ENCODE measurements at regions not wholly inside any gene's neighbourhood (a gene's known extent, or its start where the extent isn't known, plus 50 kb on each side); places are given as distances from the start of the nearest gene placed in this dataset.
"Not testable (repeated sequence)": the region's sequence is repeated elsewhere in the genome, so short reads cannot be mapped to it uniquely, and the experiment has no call there.

DNA sequence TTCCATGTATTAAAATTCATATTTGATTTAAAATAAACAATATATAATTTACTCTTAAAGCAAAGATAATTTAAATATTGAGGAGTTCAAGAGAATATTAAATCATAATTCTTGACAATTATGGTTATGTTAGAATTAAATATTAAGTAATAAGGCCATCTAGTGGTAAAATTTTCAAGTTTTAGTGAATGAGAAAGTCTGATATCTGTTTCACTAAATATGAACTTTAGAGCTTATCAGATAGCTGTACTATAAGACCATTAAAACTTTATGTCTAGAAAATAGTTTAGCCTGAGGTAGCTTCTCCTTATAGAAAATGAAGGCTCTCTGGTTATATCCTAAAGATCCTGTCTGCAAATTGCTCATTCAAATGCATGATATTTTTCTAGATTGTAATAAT lies 152.1 kb upstream of the PRSS12 start:
- DNase-seq = not testable (repeated sequence)

DNA sequence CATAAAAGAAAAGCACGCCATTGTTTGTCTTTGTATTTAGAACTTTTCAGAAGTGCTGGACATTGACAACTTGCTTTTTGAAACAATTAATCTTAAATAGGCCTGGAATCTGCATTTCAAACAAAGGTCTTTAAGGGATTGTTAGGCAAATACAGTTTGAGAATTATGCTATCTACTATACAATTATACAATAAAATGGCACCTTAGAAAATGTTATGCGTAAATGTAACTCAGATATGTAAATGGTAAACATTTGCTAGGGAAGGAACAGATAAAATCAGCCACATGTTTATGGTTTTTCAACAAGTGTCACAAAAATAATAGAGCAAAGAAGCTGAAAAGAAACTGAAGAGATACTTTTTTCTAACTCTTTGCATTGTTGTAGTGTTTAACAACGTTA lies 152.7 kb upstream of the PRSS12 start:
- not testable (repeated sequence) for DNase-seq

DNA sequence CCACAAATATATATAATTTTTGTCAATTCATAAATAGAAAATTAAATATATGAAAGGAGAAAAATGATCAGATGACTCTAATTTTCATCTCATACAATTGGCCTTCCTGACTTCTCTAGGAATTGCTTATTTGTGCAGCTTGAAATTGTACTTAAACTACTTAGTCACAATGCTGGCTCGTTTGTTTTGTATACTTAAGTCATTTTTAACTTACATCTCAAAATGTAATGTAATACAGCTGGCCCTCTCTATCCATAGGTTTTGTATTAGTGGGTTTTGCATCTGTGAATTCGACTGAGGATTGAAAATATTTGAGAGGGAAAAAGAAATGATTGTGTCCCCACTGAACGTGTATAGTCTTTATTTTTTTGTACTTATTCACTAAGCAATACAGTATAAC lies 160.1 kb upstream of the PRSS12 start:
- not testable (repeated sequence) for DNase-seq

DNA sequence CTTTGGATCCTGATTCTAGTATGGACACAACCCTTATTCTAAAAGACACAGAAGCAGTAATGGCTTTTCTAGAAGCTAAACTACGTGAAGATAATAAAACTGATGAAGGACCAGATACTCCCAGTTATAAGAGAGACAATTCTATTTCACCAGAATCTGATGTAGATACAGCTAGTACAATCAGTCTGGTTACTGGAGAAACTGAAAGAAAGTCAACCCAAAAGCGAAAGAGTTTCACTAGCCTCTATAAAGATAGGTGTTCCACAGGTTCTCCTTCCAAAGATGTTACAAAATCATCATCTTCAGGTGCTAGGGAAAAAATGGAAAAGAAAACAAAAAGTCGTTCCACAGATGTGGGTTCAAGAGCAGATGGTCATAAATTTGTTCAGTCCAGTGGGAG lies 161.5 kb upstream of the PRSS12 start:
- not testable (repeated sequence) for DNase-seq

DNA sequence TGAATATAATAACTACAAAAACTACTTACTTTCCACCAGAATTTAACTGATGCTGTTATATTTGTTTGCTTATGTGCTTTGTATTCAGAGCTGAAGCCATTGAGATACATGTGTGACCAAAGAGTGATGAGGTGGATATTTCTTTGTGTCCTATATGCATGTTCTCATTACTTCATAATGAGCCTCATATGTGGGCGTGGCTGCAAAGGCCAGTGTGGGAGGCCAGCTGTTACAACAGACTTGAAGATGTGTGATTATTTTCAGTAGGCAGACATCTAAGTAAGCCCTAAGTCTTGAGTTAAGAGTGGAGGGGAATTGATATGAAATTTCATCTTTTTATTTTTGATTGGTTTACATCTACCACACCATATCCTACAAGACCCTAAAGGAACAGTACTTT lies 163.3 kb upstream of the PRSS12 start:
- DNase-seq = not testable (repeated sequence)

DNA sequence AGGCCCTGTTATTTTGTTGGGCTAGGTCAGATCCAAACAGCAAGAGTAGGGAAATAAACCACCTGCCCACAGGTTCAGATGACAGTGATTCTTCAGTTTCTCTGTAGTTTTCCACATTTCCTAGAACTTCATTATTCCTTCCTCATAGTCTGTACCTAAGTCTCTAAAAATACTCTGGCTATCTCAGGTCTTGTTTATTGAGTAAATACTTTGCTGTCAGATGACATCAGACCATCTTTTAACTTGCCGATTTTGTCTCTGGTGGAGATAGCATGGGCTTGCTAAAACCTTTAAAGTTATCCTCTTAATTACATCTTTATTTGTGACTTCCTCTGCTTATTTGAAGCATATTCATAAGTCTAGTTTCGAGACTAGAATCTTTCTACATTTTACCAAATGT lies 155.1 kb upstream of the METTL14 start:
- not testable (repeated sequence) for DNase-seq

DNA sequence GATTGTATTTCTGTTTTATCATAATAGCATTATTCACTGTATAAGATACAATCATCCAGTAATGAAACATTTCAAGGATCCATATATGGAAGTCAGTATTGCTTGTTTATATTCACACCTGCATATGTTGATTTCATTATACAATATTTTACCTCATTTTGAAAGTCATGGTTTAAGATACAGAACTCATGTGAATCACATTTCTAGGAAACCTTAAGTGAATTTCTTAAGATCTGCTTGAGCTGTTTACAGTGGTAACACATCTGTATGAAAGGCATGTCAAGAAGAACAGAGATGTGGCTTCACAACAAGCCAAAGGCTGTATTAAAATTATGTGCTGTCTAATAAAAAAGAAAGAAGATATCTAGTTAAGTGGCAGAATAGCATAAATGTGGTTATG lies 153.2 kb upstream of the METTL14 start:
- not testable (repeated sequence) for DNase-seq

DNA sequence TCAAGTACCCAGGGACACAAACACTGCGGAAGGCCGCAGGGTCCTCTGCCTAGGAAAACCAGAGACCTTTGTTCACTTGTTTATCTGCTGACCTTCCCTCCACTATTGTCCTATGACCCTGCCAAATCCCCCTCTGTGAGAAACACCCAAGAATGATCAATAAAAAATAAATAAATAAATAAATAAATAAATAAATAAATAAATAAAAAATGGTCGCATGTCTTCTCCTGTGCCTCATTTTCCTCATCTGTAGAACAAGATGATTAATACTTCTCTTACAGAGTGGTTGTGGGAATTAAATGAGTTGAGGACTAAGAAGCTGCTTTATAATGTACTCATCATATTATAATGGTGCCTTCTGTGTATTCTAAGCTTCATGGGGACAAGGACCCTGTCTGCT lies 149.4 kb upstream of the METTL14 start:
- DNase-seq = not testable (repeated sequence)

DNA sequence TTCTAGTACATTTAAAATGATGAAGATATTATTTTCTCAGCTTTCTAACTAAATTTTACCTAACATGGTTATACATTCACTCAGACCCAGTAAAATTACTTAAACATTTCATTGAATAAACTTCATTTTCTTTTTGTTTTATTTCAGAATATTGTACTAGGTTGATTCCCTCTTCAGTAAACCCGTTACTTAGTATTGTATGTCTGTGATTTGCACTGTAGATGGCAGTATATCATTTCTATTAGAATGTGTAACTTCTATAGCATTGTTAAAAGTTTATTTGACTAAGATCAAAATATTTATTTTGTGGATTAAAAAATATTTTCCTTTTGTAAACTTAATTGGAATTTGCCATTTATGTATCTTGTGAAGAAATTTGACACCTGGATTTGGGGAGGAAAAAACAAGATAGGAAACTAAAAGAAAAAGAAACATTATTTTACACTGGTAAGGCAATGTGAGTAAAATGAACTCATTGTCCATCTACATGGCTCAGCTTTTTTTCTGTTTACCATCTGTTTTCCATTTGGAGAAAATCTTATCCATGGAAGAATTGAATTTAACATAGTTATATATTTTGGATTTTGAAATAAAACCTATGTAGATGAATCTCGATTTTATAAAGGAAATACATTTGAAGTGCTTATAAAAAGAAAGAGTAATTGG lies 145.6 kb upstream of the METTL14 start:
- DNase-seq = not testable (repeated sequence)

DNA sequence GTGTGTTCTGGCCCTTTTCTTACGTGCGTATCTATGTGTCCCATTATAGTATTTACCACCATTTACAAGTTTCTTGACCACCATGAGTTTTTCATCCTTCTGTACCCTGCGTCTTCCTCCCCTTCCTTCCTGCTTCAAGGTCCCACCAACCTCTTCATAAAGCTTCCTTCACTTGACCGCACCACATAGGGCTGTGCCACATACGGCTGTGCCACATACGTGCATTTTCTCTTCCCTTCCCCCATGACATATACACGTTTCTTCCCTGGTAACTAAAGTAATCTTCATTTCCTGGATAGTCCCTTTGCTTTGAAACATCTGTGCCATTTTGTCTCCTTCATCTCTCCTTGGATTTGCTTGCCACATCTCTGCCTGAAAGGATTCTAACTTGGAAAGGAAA lies 128.6 kb upstream of the METTL14 start:
- not testable (repeated sequence) for DNase-seq

DNA sequence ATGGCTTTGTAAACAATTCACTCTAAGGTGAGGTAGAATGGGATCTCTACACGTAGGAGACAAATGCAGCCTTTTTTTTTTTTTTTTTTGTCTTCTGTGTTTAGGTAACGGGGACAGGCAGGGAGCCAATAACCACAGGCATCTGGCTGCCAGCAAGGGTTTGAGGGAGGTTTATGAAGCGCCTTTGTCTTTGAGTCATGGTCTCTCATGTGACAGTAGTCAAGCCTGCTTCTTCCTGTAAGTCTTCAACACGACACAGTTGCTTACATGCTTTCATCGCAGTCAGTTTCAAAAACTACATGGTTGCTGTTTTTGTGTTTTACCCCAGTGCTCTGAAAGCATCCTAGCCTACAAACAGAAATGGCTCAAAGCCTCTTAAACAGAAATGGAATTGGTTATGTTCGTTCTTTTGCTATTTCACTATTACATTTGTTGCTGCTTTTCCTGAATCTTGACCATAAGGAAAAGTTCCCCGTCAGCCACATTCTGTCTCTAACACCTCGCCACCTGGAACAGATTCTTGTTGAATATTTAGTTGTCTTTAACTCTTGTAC lies 127.8 kb upstream of the METTL14 start:
- no peak for DNase-seq

DNA sequence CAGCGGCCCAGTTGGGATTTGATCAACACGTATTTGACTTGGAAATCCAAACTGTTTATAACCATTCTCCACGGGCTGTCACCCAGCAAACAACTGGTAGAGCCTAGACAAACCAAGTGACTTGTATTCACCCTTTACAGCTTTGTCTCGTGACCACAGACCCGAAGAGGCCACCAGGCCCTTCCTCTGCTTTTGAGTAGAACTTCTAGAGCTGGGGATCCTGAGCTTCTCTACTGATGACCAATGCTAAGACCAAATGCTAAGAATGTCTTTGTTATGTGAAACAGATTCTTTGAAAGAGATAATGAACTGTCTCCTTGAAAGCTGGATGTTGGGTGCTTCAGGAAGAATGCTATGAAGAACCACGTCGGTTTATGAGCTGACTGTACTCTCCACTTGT lies 127.0 kb upstream of the METTL14 start:
- not testable (repeated sequence) for DNase-seq

DNA sequence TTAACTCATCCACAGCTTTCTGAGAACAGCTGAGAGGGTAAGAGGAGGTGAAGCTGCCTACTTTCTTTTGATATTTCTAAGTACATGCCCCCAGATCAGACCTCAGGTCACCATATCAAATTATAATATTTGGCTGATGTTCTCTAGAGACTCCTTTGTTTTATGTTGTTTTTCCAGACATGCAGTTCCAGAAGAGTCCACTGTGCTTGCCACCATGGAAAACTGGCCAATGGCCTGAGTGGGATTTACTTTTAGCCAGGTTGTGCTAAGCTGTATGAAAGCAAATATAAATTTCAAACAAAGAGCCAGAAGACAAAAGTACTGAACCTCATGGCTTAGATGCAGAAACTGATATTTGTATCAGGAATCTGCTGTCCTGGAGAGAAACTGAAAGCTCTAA lies 123.6 kb upstream of the METTL14 start:
- DNase-seq = not testable (repeated sequence)

DNA sequence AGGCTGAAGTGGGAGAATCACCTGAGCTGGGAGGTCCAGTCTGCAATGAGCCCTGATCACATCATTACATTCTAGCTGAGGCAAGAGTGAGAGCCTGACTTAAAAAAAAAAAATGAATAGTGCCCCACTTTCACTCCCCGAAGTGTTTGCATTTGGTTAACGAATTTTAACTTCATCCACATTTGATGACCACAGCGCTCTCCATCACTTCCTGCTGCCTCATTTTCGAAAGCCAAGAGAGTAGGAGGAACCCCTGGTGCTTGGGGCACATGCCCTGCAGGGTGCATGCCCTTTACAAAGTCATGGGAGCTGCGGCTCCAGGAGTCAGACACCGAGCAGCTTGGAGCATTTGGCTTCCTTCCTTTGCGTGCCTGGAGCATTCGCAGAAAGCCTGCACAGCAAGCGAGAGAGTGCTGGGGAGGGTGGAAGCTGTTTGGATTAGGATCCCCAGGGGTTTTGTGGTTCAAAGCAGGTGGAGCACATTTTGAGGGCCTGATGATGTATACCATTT lies 119.1 kb upstream of the METTL14 start:
- not testable (repeated sequence) for DNase-seq

DNA sequence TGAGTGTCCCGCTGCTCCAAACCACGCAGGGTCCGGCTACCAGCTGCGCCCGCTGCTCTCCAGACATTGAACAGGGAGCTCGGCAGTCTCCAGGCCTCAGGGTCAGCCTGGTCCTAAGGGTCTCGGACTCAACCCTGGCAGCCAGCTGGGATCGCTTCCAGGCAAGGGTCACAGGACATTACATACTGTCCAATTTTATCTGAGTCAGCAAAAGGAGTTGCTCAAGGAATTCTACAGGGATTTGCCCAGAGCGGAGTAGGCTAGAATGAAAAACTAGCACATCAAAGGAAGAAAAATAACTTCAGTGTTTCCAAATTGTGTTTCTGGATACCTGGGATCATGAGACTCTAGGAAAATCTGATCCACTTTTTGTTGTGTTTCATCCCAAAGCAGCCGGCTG lies 112.2 kb upstream of the METTL14 start:
- not testable (repeated sequence) for DNase-seq

DNA sequence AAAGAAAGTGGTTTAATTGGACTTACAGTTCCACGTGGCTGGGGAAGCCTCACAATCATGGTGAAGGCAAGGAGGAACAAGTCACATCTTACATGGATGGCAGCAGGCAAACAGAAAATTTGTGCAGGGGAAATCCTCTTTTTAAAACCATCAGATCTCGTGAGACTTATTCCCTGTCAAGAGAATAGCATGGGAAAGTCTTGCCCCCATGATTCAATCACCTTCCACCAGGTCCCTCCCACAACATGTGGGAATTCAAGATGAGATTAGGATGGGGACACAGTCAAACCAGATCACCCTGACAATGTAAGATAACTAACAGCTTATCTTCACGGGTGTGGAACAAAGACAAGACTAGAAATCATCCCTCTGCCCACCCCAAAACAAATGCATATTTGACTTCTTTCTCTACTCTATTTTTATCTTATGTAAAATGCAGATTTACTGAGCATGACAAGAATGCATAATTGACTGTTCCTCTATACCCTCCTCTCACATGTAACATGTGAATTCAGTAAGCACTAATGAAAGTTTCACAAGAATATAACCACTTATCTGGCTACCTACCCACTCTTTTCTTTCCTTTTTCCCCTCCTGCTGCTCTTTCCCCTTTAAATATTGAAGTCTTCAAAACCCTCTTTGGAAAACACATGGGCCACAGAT lies 110.8 kb upstream of the METTL14 start:
- not testable (repeated sequence) for DNase-seq

DNA sequence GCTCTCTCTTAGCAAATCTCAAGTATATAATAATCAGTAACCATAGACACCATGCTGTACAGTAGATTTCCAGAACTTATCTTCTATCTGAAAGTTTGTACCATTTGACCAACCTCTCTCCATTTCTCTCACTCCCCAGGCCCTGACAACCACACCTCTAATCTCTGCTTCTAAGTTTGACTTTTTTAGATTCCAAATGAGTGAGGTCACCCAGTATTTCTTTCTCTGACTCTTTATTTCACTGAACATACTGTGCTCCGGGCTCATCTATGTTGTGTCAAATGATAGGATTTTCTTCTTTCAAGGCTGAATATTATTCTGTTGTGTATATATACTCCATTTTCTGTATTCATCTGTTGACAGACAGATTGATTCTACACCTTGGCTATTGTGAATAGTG lies 110.1 kb upstream of the METTL14 start:
- DNase-seq = not testable (repeated sequence)

DNA sequence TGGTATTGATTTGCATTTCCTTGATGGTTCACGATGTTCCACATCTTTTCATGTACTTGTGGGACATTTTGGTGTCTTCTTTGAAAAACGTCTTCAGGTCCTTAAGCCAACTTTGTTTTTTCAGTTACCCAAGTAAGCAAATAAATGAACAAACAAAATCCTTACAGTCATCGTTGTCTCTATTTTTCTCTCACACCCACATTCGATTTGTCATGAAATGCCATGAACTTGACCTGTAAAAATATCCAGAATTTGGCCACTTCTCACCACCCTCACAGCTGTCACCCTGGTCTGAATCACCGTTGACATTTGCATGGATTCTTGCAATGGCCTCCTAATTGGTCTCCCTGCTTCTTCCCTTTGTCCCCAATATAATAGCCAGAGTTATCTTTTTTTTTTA lies 109.5 kb upstream of the METTL14 start:
- not testable (repeated sequence) for DNase-seq

DNA sequence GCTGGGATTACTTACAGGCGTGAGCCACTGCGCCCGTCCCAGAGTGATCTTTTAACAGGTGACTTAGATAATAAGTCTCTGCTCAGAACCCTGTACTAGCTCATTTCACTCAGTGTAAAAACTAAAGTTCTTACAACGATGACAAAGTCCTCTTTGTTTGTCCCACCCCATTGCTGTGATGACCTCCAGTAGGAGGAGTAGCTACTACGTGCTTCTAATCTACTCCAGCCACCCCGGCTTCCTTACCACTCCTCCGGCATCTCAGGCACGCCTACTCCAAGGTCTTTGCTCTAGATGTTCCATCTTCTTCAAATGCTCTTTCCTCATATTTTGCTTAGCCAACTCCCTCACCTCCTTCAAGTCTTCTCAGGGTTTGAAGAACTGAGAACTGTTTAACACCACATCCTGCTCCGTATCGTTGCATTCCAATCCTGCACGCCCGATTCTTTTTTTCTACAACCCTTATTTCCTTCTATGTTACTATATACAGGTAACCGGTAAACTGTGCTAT lies 108.4 kb upstream of the METTL14 start:
- DNase-seq = not testable (repeated sequence)

DNA sequence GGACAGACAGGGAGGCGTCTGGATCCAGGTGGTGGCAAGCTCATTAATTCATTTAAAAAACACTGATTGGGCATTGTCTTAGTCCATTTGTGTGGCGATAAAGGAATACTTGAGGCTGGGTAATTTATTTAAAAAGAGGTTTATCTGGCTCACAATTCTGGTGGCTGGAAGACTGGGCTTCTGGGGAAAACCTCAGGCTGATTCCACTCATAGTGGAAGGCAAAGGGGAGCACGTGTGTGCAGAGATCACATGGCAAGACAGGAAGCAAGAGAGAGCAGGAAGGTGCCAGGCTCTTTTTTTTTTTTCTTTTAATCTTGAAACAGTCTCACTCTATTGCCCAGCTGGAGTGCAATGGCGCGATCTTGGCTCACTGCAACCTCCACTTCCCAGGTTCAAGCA lies 100.2 kb upstream of the METTL14 start:
- DNase-seq = no peak

DNA sequence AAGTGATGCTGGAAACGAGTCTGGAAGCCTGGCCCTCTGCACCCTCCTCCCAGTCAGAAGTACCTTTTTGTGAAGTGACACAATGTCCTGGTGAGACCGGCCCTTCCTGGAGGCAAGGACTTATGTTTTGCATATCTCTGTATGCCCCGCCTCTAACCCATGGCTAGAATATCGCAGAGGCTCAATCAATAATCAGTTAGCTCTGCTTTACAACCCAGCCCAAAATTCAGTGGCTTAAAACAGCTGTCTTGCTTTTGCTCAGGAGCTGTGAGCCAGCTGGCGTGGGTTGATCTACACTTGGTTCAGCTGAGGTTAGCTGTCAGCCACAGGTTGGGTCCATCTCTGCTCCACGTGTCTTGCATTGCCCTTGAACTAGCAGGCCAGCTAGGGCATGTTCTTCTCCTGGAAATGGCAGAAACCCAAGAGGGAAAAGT lies 98.8 kb upstream of the METTL14 start:
- DNase-seq = no peak

DNA sequence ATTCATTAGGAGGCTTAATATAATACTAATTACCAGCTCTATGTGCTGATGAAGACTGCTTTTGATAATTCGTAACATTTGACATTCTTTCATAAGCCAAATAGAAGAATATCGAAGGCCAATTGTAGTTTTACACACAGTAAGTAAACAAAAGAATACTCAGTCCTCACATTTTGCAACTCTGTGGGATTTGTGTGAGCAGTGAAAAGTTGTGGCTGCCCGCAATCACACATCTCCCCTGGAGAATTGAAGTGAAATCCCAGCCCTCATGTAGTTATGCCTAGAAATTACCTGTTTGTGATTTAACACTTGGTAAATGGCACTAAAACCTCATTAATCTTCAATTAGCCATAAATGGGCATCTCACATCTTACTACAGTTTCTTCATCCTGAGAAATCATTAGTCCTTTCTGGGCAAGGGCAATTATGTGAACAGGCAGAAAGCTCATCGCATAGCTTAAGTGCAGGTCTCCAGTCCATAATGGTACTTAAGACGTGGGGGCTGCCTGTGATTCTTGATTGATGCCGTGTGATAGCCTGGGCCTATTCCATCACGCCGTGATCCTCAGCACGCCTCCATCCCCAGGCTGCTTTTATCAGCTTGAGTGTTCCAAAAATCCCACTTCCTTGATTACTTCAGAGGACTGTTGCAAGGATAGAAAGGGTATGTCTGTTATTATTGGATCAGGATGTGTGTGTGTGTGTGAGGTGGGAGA lies 97.9 kb upstream of the METTL14 start:
- no peak for DNase-seq

DNA sequence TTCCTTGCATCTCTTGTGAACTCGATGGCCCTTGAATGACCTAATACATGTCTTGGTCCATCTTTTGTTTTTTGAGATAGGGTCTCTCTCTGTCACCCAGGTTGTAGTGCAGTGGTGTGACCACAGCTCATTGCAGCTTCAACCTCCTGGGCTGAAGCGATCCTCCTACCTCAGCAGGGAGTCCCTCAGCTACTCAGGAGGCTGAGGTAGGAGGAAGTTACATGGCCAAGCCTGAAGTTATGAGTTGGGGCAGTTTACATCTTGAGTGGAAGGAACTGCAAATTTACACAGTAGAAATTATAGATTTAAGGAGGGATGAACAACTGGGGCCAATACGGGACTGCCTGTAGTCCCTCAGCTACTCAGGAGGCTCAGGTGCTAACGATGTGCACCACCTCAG lies 97.2 kb upstream of the METTL14 start:
- DNase-seq = no peak
